ENCODE measurements at regions not wholly inside any gene's neighbourhood (a gene's known extent, or its start where the extent isn't known, plus 50 kb on each side); places are given as distances from the start of the nearest gene placed in this dataset.

GRCh38 chr2:10520154-10520553 is 72.0 kb upstream of the ODC1 start:
- DNase-seq (ENCODE audit: low spot score) = peak; percentile 26

DNA sequence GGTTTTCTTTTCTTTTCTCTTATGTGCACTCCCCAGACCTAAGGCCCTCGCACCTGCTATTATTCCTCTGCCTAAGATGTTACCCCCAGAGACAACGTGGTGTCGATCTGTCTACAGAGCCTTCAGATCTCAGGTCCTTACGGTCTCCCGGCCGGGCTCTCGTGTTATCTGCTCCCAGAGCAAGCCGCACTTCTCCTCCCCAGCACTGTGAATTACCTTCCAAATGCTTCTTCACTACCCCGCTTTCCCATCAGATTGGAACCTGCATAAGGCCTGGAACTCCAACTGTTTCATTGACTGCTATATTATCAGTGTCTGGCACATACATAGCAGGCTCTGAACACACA is 71.2 kb upstream of the ODC1 start:
- no peak for DNase-seq (ENCODE audit: low spot score)

- no peak for DNase-seq (ENCODE audit: low spot score)
Observed at GRCh38 chr2:10518470-10519393, 70.6 kb upstream of the ODC1 start.

DNA sequence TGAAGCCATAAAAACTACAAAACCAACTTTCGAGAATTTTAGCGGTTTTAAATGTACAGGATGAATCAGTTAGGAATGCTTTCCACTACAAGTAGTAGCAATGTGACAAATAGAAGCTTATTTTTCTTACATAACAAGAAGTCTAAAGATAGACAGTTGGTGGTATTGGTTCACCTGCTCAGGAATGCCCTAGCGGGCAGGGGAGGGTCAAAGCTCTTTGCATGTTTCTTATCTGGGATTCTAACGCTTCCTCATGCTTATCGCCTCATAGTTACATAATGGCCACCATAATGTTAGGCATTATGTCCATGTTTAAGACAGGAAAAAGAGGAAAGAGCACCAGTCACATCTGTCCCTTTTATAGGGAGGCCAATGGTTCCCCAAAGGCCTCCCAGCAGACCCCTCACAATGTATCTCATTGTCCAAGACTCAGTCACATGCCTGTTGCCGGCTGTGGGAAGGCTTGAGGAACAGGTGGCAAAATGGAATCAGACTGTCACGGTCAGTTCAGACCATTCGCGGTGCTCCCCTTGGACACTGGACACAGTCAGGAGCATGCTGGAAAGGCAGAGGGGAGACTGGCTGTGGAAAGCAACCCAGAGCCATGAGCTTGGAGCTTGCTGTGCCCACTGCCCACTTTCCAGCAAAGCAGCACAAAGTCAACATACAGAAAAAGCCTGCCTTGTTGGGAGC is 69.4 kb upstream of the ODC1 start:
- DNase-seq (ENCODE audit: low spot score) = no peak

GRCh38 chr2:10515887-10516286 is 67.8 kb upstream of the ODC1 start:
- no peak for DNase-seq (ENCODE audit: low spot score)

DNA sequence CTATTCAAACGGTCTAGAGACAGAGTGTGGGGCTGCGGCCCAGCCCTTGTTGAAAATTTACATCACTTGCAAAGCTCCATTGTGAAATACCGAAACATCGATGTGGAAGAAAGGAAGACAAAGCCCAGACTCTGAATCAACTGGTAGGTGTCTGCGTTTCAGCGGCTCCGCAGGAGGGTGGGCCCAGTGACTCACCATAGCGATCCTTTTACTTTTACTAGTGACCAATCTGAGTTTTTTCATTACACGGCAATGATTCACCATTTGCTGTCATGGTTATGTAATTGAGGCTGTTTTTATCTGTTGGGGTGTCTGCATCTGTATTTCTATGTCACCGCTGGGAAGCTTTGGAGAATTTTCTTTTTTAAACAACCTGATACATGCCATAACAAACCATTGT is 66.6 kb upstream of the ODC1 start:
- peak; percentile 73 for DNase-seq (ENCODE audit: low spot score)

DNA sequence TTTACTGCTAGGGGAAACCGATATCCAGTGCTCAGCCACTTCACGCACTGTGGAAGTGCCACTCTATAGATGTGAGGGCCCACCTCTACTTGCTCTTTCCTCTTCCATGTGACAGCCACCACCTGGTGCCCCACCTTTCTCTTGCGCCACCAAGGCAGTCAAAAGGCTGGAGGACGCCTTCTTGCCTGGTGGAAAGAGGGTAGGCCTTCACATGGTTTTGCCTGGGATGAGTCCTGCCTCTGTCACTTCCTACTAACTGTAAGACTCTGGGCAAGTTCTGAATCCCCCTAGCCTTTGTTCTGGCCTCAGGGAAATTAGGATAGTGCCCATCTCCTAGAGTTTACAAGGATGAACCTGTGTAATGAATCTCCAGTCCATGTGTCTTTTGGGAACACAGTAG is 66.1 kb upstream of the ODC1 start:
- DNase-seq (ENCODE audit: low spot score) = no peak

DNA sequence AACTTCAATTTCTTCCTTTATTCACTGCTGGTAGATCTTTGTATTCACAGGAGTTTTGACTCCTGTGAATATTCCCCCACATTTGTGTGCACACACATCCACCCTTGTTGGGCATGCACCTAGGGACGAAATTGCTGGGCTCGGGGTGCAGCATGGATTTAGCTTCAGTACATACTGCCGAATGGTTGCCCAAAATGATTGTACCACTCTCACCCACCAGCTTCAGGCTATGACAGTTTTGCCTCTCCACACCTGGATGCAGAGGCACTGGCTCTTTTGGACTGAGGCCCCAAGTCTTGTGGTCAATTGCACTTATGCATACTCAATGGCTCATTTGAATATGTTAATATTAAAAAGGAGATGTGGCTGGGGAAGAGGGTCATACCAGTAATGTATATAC is 65.1 kb upstream of the ODC1 start:
- DNase-seq (ENCODE audit: low spot score) = no peak

GRCh38 chr2:10508038-10508437 is 59.9 kb upstream of the ODC1 start:
- no peak for DNase-seq (ENCODE audit: low spot score)

DNA sequence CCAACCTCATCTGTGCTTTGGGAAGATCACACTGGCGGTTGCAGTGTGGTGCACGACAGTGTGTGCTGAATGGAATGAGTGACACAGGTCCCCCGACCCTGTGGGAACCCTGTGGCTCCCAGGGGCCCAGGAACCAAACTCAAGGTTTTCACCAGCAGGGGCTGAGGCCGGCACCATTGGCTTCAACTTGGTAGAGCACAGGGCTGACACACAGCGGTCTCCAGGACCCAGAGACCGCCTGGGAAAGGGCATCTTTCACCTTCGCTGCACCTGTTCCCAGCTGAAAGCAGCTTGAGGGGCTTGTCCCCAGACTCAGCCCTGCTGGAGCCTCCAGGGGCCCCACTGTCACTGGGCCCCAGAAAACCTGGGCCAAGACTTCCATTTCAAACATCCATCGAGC is 59.0 kb upstream of the ODC1 start:
- DNase-seq (ENCODE audit: low spot score) = no peak

GRCh38 chr2:10504994-10505820 is 57.1 kb upstream of the ODC1 start:
- no peak for DNase-seq (ENCODE audit: low spot score)

DNA sequence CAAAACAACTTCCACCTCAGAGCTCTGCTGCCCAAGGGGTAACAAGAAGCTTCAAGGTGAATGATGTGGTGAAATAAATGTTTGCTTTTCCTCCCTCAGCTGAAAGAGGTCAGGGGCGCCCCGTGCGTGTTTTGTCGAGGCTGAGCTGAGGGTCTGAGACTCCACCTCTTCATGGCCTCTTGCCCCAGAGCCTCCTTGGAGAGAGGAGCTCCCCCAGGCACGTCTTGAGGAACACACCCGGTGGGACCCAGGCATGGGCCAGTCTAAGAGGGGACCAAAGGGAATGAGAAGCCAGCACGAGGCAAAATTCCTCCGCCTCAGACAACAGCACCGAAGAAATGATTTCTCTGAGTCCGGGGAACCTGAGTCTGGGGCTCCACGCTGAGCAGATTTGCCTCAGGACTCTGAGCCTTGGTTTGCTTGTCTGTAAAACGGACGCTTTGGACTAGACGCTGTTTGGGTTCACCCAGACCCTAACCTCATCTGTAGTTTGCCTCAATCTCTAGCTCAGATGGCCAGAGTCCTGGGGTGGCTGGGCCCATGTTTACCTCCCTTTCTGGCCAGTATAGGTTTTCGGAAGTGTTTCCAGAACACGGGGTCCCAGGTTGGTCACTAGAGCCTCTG is 56.4 kb upstream of the ODC1 start:
- DNase-seq (ENCODE audit: low spot score) = no peak

GRCh38 chr2:10502803-10503107 is 54.6 kb upstream of the ODC1 start:
- no peak for DNase-seq (ENCODE audit: low spot score)

DNA sequence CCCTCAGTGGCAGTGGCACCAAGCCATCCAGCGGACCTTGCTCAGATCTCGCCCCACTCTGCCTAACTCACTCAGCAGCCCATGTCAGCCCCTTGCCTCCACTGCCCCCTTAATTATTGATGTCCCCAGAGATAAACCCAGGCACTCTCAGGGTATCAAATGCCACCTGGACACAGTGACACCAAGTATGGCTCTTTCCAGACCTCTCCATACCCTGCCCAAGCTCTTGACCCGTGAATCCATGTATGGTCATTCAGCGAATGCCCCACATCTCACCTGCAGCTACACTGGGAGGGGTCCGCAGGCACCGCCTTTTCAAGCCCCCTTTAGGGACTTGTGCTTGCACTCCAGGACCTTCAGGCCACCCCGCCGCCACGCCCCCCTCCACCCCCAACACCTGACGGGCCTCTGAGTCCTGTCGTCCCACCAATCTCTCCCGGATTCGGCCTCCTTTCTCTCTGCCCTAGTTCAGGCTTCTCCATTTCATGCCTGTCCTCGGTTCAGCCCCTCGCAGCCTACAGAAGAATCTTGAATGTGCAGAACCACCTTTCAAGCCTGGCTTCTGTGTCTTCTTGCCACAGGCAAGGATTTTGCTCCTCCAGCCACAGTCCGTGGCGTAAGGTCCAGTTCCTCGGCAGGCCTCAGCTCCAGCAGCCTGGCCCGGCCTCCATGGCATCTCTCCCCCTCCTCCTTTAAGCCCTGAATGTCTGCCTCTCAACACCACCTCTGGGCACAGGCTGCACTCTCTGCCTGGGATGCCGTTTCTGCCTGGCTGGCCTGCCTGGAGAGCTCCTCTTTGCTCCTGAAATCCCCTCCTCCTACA is 54.1 kb upstream of the ODC1 start:
- no peak for DNase-seq (ENCODE audit: low spot score)

DNA sequence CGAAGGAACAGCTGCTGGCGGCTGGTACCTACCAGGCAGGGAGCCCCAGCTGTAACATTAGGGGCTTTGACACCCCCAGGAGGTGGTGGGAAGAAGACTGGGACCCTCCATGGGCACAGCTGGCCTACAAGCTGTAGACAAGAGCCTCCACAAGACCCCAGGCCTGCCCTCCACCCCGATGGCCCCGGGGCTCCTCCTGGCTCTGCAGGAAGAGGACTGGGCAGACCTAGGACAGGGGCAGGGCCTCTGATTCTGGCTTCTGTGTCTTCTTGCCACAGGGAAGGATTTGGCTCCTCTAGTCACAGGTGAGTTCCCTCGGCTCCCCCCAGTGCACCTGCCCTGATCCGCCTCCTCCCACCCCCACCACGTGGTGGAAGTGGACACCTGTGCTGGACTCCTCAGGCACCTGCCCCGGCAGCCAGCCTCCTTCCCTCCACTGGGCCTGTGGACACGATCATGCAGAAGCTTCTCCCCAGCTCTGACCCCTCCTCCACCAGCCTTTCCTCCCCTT is 53.4 kb upstream of the ODC1 start:
- DNase-seq (ENCODE audit: low spot score) = no peak

- no peak for DNase-seq (ENCODE audit: low spot score)
Observed at GRCh38 chr2:10500601-10501361, 52.7 kb upstream of the ODC1 start.

DNA sequence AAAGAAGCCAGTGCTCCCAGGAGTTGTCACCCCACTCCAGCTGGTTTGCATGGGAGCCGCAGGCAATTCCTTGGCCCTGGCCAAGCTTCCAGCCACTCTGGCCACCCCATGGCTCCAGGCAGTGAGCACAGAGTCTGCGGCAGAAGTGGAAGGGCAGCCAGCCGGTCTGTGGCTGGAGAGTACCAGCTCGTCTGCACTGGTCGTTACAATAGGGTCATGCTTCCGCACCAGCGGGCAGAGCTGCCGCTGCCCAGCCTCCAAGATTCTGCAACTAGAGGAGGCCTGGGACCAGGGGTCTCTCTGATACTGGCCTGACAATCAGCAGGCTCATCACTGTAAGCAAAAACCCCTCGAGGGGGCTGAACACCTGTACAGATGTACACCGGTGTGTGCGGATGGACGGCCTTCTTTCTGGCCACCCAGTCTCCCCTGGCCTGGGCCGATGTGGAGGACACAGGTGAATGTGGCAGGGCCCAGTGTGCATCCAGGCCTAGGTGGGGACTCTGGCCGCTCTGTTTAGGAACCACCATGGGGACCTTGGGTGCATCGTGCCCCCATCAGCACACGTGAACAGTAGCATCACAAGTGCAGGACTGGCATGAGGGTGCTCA is 51.9 kb upstream of the ODC1 start:
- no peak for DNase-seq (ENCODE audit: low spot score)

DNA sequence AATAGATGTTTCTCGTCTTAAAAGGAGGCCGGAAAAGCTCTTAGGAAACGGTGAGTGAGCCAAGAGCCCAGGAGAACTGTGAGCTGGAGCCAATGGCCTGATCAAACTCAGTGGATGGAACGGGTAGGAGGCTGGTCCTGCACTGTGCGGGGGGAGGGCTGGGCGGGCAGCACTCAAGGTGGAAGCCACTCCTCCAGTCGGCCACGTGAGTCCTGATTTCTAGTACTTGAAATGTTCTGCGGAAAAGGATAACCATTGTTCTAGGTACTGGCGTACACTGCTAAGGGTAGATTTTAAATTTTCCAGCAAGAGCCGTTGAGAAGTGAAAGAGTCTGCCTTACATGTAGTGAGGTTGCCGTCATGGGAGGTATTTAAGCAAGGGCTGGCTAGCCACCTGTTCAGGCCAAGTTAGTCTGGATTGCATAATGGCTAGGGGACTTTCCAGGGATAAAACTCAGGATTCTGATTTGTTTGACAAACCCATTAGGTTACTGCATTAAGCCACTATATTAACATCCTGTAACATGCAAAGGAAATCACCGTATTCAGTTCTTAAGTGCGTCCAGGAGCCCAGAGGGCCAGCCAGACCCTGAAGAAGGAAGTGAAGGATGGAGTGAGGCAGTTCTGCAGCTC is 51.3 kb upstream of the ODC1 start:
- DNase-seq (ENCODE audit: low spot score) = no peak

- no peak for DNase-seq (ENCODE audit: low spot score)
Observed at GRCh38 chr2:10498525-10499274, 50.6 kb upstream of the ODC1 start.

All from SW480 (cell line).